ENCODE measurements at regions not wholly inside any gene's neighbourhood (a gene's known extent, or its start where the extent isn't known, plus 50 kb on each side); places are given as distances from the start of the nearest gene placed in this dataset.

DNA sequence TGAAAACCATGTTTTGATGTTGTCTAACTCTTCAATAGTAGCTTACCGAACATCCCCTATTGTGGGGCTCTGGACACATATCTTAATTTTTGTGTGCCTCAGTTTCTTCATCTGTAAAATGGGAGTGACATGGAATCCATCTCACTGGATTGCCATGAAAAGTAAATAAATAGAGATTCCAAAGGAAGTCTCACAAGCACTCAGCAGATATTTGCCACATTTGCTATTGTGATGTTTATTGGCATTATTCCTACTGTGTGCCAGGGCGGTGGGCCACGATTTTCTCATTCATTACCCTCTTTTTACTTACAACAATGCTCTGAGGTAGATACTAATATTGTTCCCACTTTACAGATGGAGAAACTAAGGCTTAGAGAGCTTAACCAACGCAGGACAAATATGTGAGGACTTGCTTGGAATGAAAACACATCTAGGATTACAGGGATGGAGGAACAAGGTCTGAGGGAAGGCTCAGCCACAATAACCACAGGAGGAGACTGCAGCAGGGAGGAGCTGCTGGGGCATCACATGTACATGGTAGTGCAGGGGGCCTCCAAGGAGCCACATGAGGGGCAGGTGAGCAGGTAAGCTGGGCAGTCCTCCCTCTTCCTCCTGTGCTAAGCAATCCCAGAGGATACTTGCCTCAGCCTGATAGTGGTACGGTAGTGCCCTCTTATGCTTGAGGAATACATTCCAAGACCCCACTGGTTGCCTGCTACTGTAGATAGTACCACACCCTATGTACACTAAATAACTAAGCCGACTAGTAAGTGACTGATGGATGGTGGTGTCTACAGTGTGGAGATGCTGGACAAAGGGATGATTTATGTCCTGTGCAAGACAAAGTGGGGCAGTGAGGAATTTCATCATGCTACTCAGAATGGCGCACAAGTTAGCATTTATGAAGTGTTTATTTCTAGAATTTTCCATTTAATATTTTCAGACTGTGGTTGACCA, 176.9 kb downstream of the FOXA2 start:
- TF ChIP-seq POLR2A (IDR thresholded peaks at IDR 0.05; ENCODE audit: low read length) (no peak), GATA1 (IDR thresholded peaks at IDR 0.05; ENCODE audit: low read depth, low read length) (no peak)

Data from erythroblast (primary cell).